Activated CD4-positive, alpha-beta T cell treated with anti-CD3 and anti-CD28 coated beads, Interleukin-2, amount 50 U/mL, for 4 hours (primary cell): ENCODE measurements at regions not wholly inside any gene's neighbourhood (a gene's known extent, or its start where the extent isn't known, plus 50 kb on each side); places are given as distances from the start of the nearest gene placed in this dataset.

Experiments used
- DNase-seq, 2 experiments: peaks; one replicate each; pipeline ENCODE4 v3.0.0-alpha.2; 2020

DNA sequence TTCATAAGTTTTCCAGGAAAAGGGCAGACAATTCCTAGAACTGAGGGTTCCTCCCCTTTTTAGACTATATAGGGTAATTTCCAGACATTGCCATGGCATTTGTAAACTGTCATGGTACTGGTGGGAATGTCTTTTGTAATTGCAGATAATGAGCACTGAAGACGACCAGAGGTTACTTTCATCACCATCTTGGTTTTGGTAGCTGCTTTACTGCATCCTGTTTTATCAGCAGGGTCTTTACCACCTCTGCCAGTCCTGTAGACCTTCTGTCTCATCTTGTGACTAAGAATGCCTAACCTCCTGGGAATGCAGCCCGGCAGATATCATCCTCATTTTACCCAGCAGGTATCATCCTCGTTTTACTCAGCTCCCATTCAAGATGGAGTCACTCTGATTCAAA is 583.9 kb upstream of the KLHL29 start:
- no peak for DNase-seq

DNA sequence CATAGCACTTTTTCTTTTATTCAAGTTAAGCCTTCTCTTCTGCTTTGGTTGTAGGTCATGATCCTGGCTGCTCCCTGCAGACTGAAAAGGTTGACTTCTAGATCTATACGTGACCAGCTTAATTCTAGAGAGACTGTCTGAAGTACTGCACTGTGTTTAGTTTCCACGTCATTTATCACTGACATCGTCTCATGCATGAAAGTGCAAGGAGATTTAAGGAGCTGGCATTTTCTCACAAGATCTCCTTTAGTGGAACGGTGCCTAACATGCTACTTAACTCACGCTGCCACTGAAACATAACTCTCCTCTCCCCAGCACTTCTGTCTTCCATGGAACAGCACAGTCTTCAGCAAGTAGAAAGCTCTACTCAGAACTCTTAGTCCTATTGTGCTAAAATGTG is 583.0 kb upstream of the KLHL29 start:
- no peak for DNase-seq

DNA sequence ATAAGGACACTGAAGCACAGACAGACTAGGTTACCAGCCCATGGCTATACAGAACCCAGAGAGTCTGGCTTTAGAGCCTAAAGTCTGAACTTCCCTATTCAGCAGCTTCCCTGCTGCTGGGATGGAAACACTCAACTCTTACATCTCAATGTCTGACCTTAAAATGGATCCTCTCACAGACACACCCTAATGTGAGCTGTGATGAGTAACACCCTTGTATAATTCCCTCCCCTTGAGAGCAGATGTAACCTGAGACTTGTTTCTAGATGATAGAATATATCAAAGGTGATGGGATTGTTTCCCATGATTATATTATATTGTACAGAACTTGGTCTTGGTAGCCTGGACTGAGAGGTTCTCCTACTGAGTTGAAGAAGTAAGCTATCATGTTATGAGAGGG is 577.1 kb upstream of the KLHL29 start:
- DNase-seq = no peak

DNA sequence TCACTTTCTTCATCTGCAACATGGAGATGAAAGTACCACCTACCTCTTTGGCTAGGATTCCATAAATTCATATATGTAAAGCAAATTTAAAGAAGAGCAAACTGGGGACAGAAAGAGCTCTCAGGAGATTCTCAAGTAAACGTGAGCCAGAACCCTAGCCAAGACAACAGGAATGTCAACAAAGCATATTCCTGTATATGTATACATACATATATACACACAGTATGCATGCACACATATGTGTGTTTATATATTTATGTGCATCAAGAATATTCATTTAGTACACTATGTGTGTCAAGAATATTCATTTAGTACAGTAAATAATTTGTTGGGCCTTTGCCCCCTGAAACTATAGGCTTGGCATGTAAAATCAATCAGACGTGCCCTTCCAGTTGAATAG is 574.4 kb upstream of the KLHL29 start:
- no peak for DNase-seq

DNA sequence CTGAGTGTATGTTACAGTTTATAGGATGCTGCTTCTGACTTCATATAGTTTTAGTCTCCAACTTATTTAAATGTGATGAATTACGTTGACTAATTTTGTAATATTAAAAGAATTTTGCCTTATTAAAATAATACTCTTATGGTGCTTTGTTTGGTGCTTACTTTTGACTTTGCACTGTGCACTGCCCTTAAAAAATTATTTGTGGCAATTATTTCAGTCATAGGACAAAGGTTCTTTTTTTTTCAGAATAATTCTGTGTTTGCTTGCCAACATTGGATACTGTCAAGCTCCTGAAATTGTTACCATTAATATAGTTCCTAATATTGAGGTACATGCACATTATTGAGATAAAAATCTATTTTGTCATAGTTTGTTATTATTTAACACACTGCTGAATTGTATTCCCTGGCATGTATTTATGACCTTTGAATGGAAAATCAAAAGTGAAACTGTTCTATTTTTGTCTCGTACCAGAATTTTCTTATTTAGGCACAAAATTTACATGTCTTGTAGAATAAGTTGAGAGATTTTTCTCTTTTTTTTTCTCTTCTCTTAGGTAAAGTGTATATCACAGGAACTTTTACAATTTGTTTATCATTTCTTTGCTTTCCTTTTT is 572.8 kb upstream of the KLHL29 start:
- no peak for DNase-seq

DNA sequence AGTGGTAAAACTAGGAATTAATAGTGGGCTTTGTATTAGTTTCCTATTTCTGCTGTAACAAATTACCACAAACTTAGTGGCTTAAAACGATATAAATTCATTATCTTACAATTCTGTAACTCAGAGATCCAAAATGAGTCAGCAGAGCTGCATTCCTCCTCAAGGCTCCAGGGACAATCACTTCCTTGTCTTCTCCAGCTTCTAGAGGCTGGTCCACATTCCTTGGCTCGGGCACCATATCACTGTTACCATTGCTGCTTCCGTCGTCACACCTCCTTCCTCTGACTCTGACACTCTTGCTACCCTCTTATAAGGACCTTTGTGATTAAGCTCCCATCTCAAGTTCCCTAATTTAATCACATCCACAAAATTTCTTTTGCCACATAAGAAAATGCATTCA is 567.8 kb upstream of the KLHL29 start:
- no peak for DNase-seq

DNA sequence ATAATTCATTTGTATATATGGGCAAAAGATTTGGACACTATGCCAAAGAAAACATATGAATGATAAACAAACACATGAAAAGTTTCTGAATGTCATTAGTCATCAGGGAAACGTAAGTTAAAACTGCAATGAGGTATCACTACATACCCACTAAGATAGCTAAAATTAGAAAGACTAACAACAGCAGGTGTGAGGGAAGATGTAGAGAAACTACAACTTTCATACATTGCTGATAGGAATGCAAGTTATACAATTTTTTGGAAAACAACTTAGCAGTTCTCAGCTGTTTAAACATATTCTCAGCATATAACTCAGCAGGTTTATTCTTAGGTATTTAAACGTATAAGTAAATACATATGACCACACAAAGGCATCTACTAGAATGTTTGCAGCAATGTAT is 563.5 kb upstream of the KLHL29 start:
- DNase-seq = no peak

DNA sequence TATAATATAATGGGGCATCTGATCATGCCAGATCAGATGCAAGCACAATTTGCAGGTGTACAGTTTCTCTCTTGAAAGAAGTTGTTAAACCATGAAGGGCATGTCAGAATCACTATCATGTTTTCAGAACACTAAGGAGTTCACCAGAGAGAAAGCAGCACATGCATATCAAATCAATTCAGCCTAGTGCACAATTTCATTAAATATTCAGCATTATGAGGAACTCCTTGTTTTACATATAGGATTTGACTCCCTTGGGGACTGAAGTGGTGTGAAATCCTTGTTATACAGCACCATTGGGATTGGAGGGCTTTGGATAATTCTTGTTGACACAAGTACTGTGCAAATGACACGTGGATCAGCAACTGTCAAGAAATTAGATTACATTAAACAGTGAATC is 562.1 kb upstream of the KLHL29 start:
- no peak for DNase-seq

DNA sequence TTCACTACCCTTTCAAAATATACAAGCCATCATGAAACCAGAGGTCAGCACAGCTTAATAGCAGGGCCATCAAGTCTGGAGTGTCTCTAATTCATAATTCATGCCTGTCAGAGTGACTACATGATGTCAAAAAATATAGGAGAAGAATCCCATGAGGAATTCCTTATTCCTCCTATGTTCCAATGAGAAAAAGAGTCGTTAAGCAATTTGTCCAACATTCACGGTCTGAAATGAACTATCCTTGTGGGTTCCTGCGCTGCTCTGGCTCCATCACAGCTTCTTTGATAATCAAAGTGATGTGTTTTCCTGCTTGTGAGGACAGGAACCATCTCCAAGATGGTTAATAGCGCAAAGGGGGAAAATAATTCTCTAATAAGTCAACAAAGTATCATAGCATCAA is 560.4 kb upstream of the KLHL29 start:
- no peak for DNase-seq

DNA sequence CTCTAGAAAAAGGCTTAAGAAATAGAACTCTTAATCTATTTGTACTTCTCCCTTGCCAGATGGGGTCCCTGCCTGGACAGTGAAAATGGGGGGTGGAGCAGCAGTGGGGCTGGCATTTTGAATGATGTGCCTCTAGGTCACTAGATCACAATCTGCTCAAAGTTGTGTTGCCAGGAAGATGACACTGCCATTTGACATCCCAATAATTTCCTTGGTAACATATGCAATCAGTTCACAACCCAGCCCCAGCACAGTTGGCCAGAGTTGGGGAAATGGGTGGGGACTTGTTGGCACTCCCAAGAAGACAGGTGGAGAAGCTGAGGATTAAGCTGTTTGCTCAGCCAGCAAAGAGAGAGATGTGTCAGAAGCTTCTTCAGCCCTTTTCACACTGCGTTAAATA is 558.3 kb upstream of the KLHL29 start:
- no peak for DNase-seq

DNA sequence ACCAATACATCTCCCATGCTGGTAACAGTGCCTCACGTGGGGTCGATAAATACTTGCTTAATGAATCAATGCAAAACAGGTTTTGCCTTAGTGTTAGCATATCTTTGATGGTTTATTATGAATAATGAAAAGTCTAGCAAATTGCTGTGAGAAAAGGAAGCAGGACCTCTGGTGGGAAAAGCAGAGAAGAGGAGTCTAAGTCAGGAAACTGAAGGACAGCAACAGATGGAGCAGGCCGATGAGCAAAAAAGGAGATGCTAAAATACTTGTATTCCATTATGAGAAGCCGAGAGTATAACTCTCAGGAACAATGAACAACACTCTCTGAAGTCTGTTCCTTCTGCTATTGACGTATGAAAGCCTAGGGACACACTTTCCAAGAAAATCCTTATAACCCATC is 555.2 kb upstream of the KLHL29 start:
- DNase-seq = no peak

DNA sequence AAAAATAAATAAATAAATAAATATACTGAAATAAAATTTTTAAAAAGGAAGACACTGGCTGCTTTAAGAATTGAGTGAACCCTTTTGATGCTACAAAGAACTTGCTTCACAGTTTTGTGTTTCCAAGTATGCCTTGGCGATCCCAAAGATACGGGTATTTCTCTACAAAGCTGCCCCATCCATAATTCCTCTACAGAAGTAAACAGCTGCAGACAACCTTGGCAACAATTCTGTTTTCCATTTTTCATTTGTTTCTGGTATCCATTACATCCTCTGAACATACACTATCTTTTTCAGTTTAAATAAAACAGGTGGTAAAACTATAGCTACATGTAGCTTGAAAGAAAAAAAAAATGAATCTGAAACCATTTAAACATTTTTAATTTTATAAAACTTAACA is 552.8 kb upstream of the KLHL29 start:
- DNase-seq = no peak

DNA sequence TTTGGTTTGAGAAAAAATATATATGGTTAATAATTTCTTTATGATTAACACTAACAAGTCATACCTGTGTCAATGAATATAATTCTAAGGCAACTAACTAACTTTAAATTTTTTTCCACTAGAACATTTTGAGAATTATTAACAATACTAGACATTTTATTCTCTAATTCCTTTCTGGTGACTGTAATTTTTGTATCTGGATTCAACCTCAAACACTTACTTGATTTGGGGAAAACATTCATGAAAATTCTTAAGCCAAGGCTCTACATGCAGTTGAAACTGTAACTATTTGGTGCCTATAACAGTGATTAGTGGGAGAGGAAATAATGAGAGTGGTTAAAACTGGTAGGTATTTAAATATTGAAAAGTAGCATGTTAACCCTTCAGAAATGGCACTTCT is 546.5 kb upstream of the KLHL29 start:
- no peak for DNase-seq

DNA sequence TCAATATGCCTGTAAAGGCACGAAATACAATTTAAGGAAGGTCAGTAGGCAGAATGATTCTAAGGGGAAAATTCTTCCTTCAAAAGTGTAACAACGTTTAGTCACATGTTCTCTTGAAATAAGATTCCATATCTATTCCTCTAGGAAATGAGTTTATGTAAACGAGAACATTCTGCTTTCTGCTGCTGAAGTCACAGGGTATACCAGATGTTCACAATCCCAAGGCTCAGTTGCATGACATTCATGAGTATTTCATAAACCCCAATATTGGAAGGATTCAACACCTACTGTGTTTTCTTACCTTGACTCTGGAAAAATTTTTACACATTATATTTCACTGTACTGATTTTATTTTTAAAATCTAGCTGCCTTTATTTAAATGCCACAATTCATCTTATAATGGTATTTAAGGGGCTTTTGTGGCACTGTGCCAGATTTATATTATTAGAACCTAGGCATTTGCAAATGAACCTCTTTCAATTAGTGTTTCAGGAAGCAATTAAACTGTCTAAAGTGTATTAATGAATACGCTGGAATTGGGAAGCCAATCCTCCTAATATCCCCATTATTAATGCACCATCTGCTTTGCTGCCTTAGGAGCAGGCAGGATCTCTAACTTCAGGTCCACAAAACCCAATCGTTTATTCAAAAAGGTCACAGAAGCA is 542.6 kb upstream of the KLHL29 start:
- DNase-seq = no peak

DNA sequence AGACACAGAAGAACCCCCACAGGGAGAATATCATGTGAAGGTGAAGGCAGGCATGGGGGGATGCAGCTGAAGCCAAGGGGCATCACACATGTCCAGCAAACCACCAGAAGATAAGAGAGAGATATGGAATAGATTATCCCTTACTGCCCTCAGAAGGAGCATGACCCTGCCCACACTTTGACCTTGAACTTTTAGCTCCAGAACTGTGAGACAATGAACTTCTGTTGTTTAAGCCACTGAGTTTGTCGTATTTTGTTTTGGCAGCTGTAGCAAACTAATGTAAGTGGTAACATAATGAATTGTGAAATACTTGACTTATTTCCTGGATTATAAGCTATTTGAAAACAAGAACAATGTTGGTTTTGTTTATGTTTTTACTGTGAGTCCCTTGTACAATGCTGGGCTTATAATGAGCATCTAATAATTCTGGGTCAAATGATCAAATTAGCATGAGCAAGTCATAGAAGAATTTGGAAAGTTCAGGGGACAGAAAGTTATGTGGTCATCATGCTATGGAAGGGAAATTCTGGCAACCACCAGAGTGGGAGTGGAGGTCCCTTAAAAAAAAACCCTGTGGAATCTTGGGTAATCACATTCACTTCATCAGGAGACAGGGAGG is 541.0 kb upstream of the KLHL29 start:
- DNase-seq = no peak

DNA sequence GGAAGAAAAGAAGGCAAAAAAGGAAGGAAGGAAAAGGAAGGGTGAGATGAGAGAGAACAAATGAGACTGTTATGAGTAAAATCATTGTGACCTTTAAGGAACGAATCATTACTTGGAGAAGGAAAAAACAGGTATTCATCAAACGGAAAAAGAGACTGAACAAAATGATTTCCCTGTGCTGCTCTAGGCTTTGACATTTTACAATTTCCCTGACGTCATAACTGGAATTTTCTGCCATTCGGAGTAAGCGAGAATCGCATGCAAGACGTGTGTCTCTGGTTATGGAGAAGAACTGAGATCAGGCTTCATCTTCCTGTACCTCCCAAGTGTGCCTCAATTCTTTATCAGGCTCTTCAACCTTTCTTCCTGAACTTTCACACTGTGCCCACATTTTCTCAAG is 534.7 kb upstream of the KLHL29 start:
- no peak for DNase-seq

DNA sequence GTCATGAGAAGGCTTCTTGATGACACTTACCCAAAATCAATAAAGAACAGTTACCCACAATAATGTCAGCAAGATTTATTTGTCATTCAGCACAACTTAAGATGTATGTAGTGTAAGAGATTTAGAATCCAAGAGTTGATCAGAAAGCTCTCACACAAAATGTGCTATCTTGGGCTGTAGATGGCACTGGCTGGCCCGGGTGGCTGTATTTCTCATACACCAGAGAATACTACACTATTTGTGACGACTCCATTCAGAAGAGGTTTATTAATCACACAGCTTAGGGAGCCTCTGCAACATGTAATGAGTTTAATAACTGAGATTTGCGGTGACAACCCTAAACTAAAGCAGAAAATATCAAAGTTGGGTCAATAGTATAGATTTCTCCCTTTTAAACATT is 530.4 kb upstream of the KLHL29 start:
- no peak for DNase-seq

DNA sequence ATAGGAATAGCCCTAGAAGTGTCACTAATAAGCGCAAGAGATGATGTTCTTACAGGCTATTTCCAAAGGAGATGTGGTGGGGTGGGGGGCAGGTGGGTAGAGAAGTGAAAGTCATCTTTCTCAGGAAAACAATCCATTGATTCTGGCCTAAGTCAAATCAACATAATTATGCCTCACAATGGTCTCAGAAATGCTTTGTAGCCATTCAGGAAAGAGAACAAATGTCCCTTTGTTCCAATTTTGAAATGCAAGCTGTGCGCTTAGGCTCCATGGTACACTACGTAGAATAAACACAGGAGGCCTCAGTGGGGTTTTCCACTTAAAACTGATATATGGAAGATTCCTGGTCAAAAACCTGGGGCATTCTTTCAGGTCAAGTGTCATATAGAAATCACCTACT is 529.9 kb upstream of the KLHL29 start:
- DNase-seq = no peak

DNA sequence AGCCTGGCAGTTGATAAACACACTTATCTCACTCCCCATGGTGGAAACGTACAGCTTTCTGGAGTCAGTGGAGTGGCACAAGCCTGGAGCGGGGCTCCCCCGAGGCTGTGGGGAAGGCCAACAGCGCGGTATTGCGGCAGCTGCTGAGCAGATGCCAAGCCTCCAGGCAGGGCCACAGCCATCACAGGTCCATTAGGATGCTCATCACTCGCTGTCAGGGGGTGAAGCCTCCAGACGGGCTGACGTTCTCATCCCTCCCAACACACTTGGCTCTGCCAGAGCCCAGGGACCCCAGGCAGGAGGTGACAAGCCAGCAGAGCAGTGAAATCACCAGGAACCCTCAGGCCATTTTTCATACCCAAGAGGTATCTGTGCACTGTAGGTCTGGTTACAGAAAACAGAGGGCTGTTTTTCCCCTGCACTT is 529.2 kb upstream of the KLHL29 start:
- no peak for DNase-seq

DNA sequence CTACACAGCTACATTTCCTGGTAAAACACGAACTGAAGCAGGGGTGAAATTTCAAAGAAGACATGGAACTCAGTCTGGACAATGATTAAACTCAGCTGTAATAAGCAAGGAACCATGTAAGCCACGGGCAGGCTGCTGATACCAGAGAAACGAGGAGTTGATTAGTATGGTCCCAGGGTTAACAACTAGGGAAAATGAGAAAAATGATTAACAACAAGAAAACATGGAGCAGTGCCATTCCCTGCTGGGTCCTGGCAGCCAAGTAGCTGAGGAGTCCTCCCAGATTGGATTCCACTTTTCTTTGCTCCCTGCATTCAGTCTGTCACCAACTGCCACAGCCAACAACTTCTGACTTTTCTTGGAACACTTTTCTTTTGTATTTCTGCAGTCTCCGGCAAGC is 517.0 kb upstream of the KLHL29 start:
- DNase-seq = no peak

DNA sequence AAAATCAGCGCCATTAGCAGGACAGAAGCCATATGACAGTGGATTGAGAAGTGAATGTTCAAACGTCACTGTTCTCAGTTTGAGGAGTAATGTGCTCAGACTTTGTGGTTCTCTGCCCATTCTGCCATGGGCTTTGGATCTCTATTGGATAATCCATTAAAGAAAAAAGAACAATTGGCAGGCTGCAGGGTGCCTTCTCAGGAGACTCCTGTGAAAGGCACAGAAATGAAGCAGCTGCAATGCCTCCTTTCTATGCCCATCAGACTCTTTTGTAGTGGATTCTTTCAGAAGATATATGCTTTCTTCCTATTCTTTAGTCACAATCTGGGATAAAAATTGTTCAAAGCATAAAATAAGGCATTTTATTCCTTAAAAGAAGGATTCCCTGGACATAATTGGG is 506.9 kb upstream of the KLHL29 start:
- no peak for DNase-seq

DNA sequence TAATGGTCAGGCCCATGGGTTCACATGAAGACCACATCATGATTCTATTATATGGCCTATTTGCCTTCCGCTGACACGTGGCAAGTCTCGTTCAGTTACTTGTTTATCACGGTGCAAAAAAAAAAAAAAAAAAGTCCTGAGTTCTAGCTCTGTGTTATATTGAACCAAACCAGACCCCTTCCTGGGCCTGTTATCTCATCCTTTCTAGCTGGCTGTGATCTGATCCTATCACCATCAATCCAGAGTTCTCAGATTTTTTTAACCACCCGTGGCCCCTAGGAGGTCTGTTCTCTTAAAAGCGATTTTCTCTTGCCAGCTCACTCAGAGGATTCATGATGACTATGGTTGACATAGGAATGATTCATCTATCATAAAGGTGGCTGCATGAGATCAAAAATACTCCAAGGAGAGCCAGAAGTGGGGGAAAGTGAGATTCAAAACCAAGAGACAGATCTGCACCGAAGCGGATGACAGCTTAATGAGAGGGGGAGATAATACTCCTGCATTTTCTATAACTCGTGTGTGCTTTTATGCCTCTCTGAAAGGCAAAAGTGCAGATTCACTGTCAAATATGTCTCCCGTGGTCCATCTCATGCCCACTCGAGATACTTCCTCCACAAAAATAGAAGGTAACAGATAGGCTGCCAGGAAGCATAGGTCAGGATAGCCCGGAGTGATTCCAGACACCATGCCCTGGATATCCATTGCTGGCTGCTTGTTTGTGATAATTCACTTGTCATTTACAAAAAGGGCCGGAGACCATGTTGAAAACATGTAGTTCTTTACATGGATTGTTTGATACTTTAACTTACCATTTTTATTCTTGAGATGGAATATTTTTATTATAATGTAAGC is 505.7 kb upstream of the KLHL29 start:
- no peak for DNase-seq

DNA sequence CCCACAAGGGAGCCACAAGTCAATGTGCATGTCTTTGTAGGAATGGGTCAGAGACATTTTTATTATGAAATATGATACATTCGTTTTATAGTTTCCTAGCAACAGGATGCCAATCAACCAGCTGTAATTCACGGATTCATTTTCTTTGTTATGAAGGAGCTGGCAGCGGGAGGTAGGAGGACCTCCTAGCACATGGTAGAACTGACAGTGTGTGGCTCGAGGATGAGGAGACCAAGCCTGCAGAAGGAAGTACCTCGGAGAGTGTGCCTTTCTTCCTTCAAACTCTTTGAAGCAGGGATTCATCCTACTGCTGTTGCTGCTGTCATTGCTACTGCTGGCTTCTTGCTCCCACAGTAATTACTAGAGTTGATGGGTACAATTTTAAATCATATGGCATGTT is 504.8 kb upstream of the KLHL29 start:
- no peak for DNase-seq

DNA sequence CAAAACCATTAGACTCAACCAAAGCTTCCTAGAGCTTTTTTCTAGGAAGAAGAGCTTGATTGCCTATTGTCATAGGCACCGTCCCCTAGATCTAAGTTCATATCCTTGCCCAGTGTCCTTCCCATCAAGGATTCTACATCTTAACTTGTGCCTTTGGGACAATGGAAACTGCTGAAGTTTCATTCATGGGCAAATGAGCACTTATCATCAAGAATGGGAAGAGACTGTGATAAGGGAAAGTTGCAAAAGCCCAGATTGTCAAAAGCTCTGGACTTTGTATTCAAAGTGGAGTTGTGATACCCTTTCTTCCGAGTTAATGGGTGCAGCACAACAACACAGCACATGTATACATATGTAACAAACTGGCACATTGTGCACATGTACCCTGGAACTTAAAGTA is 503.0 kb upstream of the KLHL29 start:
- DNase-seq = no peak
